WTC11 (cell line): ENCODE measurements at regions not wholly inside any gene's neighbourhood (a gene's known extent, or its start where the extent isn't known, plus 50 kb on each side); places are given as distances from the start of the nearest gene placed in this dataset.

Source experiments
- ATF2 ChIP-seq: sonication (generic); formaldehyde crosslinking; IDR thresholded peaks from 2 replicates; pipeline ENCODE4 v1.8.1; 2022; ENCODE audit warnings: low read depth, missing genetic modification reagents, borderline replicate concordance
- ESRRA ChIP-seq: sonication (generic); formaldehyde crosslinking; IDR thresholded peaks from 2 replicates; pipeline ENCODE4 v1.8.1; 2022; ENCODE audit warnings: mild to moderate bottlenecking, missing genetic modification reagents, borderline replicate concordance
- FOXK1 ChIP-seq: sonication (generic); formaldehyde crosslinking; IDR thresholded peaks from 2 replicates; pipeline ENCODE4 v1.8.0; 2022; ENCODE audit warnings: mild to moderate bottlenecking, moderate library complexity, missing genetic modification reagents
- FOXP1 ChIP-seq: sonication (generic); formaldehyde crosslinking; IDR thresholded peaks from 2 replicates; pipeline ENCODE4 v1.8.0; 2022; ENCODE audit warnings: missing genetic modification reagents, mild to moderate bottlenecking, moderate library complexity, borderline replicate concordance
- GABPB1 ChIP-seq: sonication (generic); formaldehyde crosslinking; IDR thresholded peaks from 2 replicates; pipeline ENCODE4 v1.8.1; 2023; ENCODE audit warnings: mild to moderate bottlenecking, missing genetic modification reagents
- JUN ChIP-seq: sonication (generic); formaldehyde crosslinking; IDR thresholded peaks from 2 replicates; pipeline ENCODE4 v1.8.0; 2023; ENCODE audit warnings: mild to moderate bottlenecking, missing genetic modification reagents
- MAX ChIP-seq: sonication (generic); formaldehyde crosslinking; IDR thresholded peaks from 2 replicates; pipeline ENCODE4 v1.8.0; 2022; ENCODE audit warnings: mild to moderate bottlenecking, missing genetic modification reagents
- NFE2L1 ChIP-seq: sonication (generic); formaldehyde crosslinking; IDR thresholded peaks from 2 replicates; pipeline ENCODE4 v1.8.1; 2023; ENCODE audit warnings: missing genetic modification reagents
- NFYB ChIP-seq: sonication (generic); formaldehyde crosslinking; conservative IDR thresholded peaks from 2 replicates; pipeline ENCODE4 v1.8.0; 2022; ENCODE audit warnings: low read depth, missing genetic modification reagents
- NR1H2 ChIP-seq: sonication (generic); formaldehyde crosslinking; IDR thresholded peaks from 2 replicates; pipeline ENCODE4 v1.9.0; 2021; ENCODE audit warnings: mild to moderate bottlenecking, moderate library complexity, missing genetic modification reagents
- ZNF138 ChIP-seq: sonication (generic); formaldehyde crosslinking; conservative IDR thresholded peaks from 2 replicates; pipeline ENCODE4 v1.8.1; 2022; ENCODE audit warnings: mild to moderate bottlenecking, moderate library complexity, missing genetic modification reagents
- TF ChIP-seq, protein P1 (sequence below): fragments of 200-600 bp; IDR thresholded peaks from 2 replicates; pipeline ENCODE4 v1.8.0; 2022; ENCODE audit warnings: antibody characterized with exemption
- TF ChIP-seq, protein P2 (sequence below): sonication (generic); formaldehyde crosslinking; IDR thresholded peaks from 2 replicates; pipeline ENCODE4 v1.8.1; 2022; ENCODE audit warnings: low read depth, mild to moderate bottlenecking, moderate library complexity, missing genetic modification reagents, borderline replicate concordance
- TF ChIP-seq, protein P3 (sequence below): sonication (generic); formaldehyde crosslinking; IDR thresholded peaks from 2 replicates; pipeline ENCODE4 v1.8.0; 2023; ENCODE audit warnings: mild to moderate bottlenecking, missing genetic modification reagents

GRCh38 chr14:48373981-48374380 lies 698.6 kb upstream of the MDGA2 start:
- TF ChIP-seq, protein P1, sequence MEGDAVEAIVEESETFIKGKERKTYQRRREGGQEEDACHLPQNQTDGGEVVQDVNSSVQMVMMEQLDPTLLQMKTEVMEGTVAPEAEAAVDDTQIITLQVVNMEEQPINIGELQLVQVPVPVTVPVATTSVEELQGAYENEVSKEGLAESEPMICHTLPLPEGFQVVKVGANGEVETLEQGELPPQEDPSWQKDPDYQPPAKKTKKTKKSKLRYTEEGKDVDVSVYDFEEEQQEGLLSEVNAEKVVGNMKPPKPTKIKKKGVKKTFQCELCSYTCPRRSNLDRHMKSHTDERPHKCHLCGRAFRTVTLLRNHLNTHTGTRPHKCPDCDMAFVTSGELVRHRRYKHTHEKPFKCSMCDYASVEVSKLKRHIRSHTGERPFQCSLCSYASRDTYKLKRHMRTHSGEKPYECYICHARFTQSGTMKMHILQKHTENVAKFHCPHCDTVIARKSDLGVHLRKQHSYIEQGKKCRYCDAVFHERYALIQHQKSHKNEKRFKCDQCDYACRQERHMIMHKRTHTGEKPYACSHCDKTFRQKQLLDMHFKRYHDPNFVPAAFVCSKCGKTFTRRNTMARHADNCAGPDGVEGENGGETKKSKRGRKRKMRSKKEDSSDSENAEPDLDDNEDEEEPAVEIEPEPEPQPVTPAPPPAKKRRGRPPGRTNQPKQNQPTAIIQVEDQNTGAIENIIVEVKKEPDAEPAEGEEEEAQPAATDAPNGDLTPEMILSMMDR = no peak
- TF ChIP-seq NR1H2 (CRISPR knock-in tag) = no peak
- TF ChIP-seq ESRRA = no peak
- no peak for TF ChIP-seq NFE2L1 (CRISPR knock-in tag)
- no peak for TF ChIP-seq JUN
- no peak for TF ChIP-seq FOXP1 (CRISPR knock-in tag)
- no peak for TF ChIP-seq NFYB (CRISPR knock-in tag)
- TF ChIP-seq MAX = no peak
- no peak for TF ChIP-seq ZNF138 (CRISPR knock-in tag)
- TF ChIP-seq, protein P2, sequence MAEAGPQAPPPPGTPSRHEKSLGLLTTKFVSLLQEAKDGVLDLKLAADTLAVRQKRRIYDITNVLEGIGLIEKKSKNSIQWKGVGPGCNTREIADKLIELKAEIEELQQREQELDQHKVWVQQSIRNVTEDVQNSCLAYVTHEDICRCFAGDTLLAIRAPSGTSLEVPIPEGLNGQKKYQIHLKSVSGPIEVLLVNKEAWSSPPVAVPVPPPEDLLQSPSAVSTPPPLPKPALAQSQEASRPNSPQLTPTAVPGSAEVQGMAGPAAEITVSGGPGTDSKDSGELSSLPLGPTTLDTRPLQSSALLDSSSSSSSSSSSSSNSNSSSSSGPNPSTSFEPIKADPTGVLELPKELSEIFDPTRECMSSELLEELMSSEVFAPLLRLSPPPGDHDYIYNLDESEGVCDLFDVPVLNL (CRISPR knock-in tag) = no peak
- no peak for TF ChIP-seq ATF2 (CRISPR knock-in tag)
- no peak for TF ChIP-seq FOXK1 (CRISPR knock-in tag)
- no peak for TF ChIP-seq GABPB1
- TF ChIP-seq, protein P3, sequence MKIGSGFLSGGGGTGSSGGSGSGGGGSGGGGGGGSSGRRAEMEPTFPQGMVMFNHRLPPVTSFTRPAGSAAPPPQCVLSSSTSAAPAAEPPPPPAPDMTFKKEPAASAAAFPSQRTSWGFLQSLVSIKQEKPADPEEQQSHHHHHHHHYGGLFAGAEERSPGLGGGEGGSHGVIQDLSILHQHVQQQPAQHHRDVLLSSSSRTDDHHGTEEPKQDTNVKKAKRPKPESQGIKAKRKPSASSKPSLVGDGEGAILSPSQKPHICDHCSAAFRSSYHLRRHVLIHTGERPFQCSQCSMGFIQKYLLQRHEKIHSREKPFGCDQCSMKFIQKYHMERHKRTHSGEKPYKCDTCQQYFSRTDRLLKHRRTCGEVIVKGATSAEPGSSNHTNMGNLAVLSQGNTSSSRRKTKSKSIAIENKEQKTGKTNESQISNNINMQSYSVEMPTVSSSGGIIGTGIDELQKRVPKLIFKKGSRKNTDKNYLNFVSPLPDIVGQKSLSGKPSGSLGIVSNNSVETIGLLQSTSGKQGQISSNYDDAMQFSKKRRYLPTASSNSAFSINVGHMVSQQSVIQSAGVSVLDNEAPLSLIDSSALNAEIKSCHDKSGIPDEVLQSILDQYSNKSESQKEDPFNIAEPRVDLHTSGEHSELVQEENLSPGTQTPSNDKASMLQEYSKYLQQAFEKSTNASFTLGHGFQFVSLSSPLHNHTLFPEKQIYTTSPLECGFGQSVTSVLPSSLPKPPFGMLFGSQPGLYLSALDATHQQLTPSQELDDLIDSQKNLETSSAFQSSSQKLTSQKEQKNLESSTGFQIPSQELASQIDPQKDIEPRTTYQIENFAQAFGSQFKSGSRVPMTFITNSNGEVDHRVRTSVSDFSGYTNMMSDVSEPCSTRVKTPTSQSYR (CRISPR knock-in tag) = no peak
